ENCODE measurements at regions not wholly inside any gene's neighbourhood (a gene's known extent, or its start where the extent isn't known, plus 50 kb on each side); places are given as distances from the start of the nearest gene placed in this dataset.
A peak's percentile ranks its signal among the peaks of the same experiment; 100 is the strongest.

- no peaks in the 10 kb centered on the region for H3K36me3 Mint-ChIP-seq
- no peak overlapping the region for H3K27ac Mint-ChIP-seq
- H3K27me3 Mint-ChIP-seq: no peaks in the 10 kb centered on the region
- DNase-seq: no peak
- H3K9me3 Mint-ChIP-seq: no peaks in the 10 kb centered on the region
- H3K4me3 Mint-ChIP-seq: no peak overlapping the region
- no peaks in the 10 kb centered on the region for H3K4me1 Mint-ChIP-seq
These were observed 1039.8 kb upstream of the AMELY start for GRCh38 chrY:7951187-7951852.

- no peaks in the 10 kb centered on the region for H3K4me1 Mint-ChIP-seq
- no peak for DNase-seq
- H3K27me3 Mint-ChIP-seq: no peaks in the 10 kb centered on the region
- no peak overlapping the region for H3K4me3 Mint-ChIP-seq
- H3K9me3 Mint-ChIP-seq: no peaks in the 10 kb centered on the region
- no peaks in the 10 kb centered on the region for H3K36me3 Mint-ChIP-seq
- H3K27ac Mint-ChIP-seq: no peak overlapping the region
These were observed 1032.6 kb upstream of the AMELY start for GRCh38 chrY:7944135-7944534.

DNA sequence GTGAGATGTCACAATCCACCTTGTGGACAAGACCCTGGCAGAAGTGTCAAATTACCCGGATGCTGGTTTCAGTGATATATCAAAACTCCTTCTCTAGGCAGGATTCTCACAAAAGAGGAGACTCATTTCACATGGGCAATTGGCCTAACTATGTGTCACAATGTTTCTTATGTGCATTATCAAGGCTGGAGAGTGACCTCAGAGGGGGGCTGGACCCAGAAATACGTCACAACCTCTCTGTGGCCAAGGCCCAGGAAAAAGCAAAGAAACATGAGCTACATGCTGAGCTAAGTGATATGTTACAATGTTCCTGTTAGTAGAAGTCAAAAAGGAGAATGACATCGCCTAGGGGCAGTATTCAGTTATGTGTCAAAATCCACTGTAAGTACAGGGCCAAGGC lies 1031.2 kb upstream of the AMELY start:
- H3K4me3 Mint-ChIP-seq: no peak overlapping the region
- DNase-seq: no peak
- H3K27me3 Mint-ChIP-seq: no peaks in the 10 kb centered on the region
- H3K9me3 Mint-ChIP-seq: no peaks in the 10 kb centered on the region
- H3K27ac Mint-ChIP-seq: no peak overlapping the region
- H3K36me3 Mint-ChIP-seq: no peaks in the 10 kb centered on the region
- H3K4me1 Mint-ChIP-seq: no peaks in the 10 kb centered on the region

- H3K36me3 Mint-ChIP-seq: no peaks in the 10 kb centered on the region
- no peaks in the 10 kb centered on the region for H3K9me3 Mint-ChIP-seq
- H3K4me3 Mint-ChIP-seq: no peak overlapping the region
- no peaks in the 10 kb centered on the region for H3K27me3 Mint-ChIP-seq
- peak overlapping the region; percentile 42 for H3K27ac Mint-ChIP-seq
- no peaks in the 10 kb centered on the region for H3K4me1 Mint-ChIP-seq
- no peak for DNase-seq
These were observed 1030.3 kb upstream of the AMELY start for GRCh38 chrY:7941856-7942255.

- Mint-ChIP-seq H3K4me1 (no peaks in the 10 kb centered on the region), H3K9me3 (no peaks in the 10 kb centered on the region), H3K4me3 (no peak overlapping the region), H3K27ac (no peak overlapping the region), H3K36me3 (no peaks in the 10 kb centered on the region), H3K27me3 (no peaks in the 10 kb centered on the region)
- no peak for DNase-seq
These were observed 1027.6 kb upstream of the AMELY start for GRCh38 chrY:7938982-7939718.

DNA sequence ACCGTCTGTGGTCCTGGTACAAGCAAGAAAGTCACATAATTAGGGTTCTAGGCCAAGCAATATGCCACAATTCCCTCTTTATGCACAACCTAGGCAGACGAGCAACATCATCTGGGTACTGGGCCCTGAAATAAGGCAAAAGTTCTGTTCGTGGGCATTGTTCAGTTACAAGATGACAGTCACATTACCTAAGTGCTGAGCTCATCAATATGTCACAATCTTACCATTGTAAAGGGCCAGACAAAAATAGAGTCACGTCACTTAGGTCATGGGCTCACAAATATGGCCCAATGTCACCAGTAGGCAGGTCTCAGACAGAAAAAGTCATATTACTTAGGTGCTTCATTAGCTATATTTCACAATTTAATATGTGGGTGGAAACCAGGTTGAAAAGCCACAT lies 1025.3 kb upstream of the AMELY start:
- H3K4me3 Mint-ChIP-seq: no peak overlapping the region
- H3K4me1 Mint-ChIP-seq: no peaks in the 10 kb centered on the region
- no peak overlapping the region for H3K27ac Mint-ChIP-seq
- DNase-seq: no peak
- H3K9me3 Mint-ChIP-seq: no peaks in the 10 kb centered on the region
- H3K36me3 Mint-ChIP-seq: no peaks in the 10 kb centered on the region
- no peaks in the 10 kb centered on the region for H3K27me3 Mint-ChIP-seq

- DNase-seq: no peak
- no peaks in the 10 kb centered on the region for H3K36me3 Mint-ChIP-seq
- H3K4me1 Mint-ChIP-seq: no peaks in the 10 kb centered on the region
- no peak overlapping the region for H3K27ac Mint-ChIP-seq
- no peaks in the 10 kb centered on the region for H3K9me3 Mint-ChIP-seq
- no peak overlapping the region for H3K4me3 Mint-ChIP-seq
- no peaks in the 10 kb centered on the region for H3K27me3 Mint-ChIP-seq
These were observed 1024.5 kb upstream of the AMELY start for GRCh38 chrY:7936046-7936445.

- Mint-ChIP-seq H3K4me3 (no peak overlapping the region), H3K27me3 (no peaks in the 10 kb centered on the region), H3K4me1 (no peaks in the 10 kb centered on the region), H3K9me3 (no peaks in the 10 kb centered on the region), H3K27ac (no peak overlapping the region), H3K36me3 (no peaks in the 10 kb centered on the region)
- no peak for DNase-seq
These were observed 1024.1 kb upstream of the AMELY start for GRCh38 chrY:7935606-7936005.

DNA sequence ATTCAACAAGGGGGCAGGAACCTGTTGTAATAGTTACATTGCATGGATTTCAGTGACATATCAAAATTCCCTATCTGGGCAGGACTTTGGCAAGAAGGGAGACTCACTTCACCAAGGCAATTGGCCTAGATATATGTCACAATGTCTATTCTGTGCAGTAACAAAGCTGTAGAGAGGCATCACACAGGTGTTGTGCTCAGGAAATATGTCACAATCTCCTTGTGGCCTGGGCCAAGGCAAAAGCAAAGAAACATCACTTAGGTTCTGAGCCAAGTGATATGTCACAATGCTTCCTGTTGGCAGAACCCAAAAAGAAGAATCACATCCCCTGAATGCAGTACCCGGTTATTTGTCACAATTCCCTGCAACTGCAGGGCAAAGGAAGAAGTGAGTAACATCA lies 1020.9 kb upstream of the AMELY start:
- H3K27me3 Mint-ChIP-seq: no peaks in the 10 kb centered on the region
- no peak for DNase-seq
- H3K4me3 Mint-ChIP-seq: no peak overlapping the region
- H3K4me1 Mint-ChIP-seq: no peaks in the 10 kb centered on the region
- no peaks in the 10 kb centered on the region for H3K9me3 Mint-ChIP-seq
- H3K36me3 Mint-ChIP-seq: no peaks in the 10 kb centered on the region
- no peak overlapping the region for H3K27ac Mint-ChIP-seq

DNA sequence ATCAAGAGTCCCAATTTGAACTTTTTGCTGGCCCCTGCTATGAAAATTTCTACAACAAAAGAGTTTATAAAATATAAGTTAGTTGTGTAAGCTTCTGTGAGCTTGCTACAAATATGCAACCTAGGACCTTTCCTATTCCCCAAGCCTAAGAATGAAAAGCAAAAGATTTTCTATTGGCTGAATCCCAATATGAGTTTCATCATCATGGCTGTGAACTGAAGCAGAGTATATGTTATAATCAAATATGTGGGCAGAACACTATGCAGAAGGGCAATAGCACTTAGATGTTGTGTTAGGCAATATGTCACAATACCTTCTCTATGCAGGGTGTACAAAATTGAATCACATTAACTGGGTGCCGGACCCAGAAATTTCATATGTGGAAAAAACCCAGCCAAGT lies 1018.3 kb upstream of the AMELY start:
- Mint-ChIP-seq H3K9me3 (no peaks in the 10 kb centered on the region), H3K4me3 (no peak overlapping the region), H3K27me3 (no peaks in the 10 kb centered on the region), H3K4me1 (no peaks in the 10 kb centered on the region), H3K36me3 (no peaks in the 10 kb centered on the region), H3K27ac (no peak overlapping the region)
- DNase-seq: no peak

DNA sequence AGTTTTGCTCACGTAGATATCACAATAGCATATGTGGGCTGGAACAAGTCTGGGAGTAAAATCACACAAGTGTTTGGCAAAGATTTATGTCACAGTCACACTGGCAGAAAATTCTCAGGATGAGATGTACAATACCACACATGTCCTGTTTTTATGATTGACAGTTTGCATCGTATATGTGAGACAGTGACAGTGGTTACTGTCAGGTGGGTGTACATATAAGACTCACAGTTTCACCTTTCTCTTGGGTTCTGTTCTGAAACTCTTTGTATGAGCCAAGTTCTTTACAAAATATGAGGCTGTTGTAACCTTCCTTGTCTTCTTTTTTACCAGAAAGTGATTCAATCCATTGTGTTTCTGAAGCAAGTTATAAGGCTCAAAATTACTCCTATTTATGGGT lies 1012.5 kb upstream of the AMELY start:
- H3K36me3 Mint-ChIP-seq: no peaks in the 10 kb centered on the region
- no peak overlapping the region for H3K4me3 Mint-ChIP-seq
- H3K4me1 Mint-ChIP-seq: no peaks in the 10 kb centered on the region
- H3K9me3 Mint-ChIP-seq: no peaks in the 10 kb centered on the region
- no peaks in the 10 kb centered on the region for H3K27me3 Mint-ChIP-seq
- no peak for DNase-seq
- H3K27ac Mint-ChIP-seq: no peak overlapping the region

- no peak for DNase-seq
- Mint-ChIP-seq H3K36me3 (no peaks in the 10 kb centered on the region), H3K27ac (no peak overlapping the region), H3K27me3 (no peaks in the 10 kb centered on the region), H3K9me3 (no peaks in the 10 kb centered on the region), H3K4me3 (no peak overlapping the region), H3K4me1 (no peaks in the 10 kb centered on the region)
These were observed 1012.0 kb upstream of the AMELY start for GRCh38 chrY:7923476-7924017.

DNA sequence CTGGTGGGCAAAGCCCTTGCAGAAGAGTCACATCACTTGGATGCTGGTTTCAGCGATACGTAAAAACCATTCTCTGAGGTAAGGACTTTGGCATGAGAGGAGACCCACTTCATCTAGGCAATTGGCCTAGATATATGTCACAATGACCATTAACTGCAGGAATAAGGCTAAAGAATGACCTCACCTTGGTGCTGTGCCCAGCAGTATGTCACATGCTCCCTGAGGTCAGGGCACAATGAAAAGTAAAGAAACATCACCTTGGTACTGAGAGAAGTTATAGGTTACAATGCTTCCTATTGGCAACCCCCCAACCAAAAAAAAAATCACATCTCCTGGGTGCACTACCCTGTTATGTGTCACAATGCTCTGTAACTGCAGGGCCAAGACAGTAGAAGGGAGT lies 1008.8 kb upstream of the AMELY start:
- no peak overlapping the region for H3K4me3 Mint-ChIP-seq
- no peaks in the 10 kb centered on the region for H3K9me3 Mint-ChIP-seq
- H3K27ac Mint-ChIP-seq: no peak overlapping the region
- no peaks in the 10 kb centered on the region for H3K36me3 Mint-ChIP-seq
- no peaks in the 10 kb centered on the region for H3K27me3 Mint-ChIP-seq
- no peaks in the 10 kb centered on the region for H3K4me1 Mint-ChIP-seq
- no peak for DNase-seq

DNA sequence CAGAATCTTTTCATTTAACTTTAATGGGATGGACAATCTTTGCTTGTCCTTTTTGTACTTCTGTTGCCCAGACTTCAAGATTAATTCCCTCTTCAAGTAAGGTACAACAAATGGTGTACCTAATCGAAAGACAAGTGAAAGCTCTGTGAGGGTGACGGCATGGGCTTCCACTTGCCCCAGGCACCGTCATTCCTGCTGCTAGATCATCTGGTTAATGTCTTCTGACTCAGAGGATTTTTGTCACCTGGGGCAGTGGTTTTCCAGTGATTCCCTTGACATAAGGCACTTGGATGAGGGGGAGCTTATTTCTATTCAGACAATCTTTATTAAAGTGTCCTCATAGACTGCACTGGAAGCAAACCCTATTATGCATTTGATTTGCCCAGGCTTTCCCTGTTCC lies 977.0 kb upstream of the AMELY start:
- Mint-ChIP-seq H3K27ac (no peak overlapping the region), H3K4me1 (no peaks in the 10 kb centered on the region), H3K9me3 (no peaks in the 10 kb centered on the region), H3K4me3 (no peak overlapping the region), H3K27me3 (peaks cover 3% of the 10 kb centered on the region), H3K36me3 (no peaks in the 10 kb centered on the region)
- DNase-seq: no peak

DNA sequence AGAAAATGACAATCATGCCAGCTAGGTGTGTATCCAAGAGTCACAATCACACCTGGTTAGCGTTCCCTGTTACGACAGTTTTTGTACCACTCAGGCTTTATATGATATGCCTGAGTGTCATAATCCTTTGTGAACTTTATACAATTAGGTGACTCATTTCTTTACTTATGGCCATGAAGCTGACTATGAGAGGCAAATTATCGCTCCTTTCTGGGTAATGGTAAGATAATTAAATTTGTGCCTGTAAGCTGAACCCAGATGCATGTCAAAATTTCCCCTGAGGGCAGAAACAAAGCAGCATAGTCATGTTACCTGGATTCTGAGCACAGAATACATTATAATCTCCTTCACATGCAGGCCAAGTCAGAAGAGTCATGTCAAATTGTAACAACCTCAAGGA lies 970.1 kb upstream of the AMELY start:
- Mint-ChIP-seq H3K4me1 (no peaks in the 10 kb centered on the region), H3K27ac (no peak overlapping the region), H3K27me3 (no peaks in the 10 kb centered on the region), H3K36me3 (no peaks in the 10 kb centered on the region), H3K4me3 (no peak overlapping the region), H3K9me3 (no peaks in the 10 kb centered on the region)
- no peak for DNase-seq

DNA sequence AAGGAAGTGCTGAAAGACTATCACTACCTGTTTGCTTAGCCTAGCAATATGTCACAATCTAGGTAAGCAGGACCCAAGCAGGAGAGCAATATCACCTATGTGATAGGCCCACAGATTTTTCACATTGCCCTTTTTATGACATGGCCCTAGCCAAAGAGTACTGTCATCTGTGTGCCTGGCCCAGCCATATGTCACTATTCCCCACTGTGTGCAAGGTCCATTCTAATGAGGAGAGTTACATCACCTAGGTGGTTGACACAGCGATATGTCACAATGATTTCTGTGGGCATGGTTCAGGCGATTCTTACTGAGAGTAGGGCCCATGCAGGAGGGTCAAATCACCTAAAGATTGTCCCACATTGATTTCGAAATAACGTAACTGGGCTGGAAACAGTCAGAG lies 967.7 kb upstream of the AMELY start:
- Mint-ChIP-seq H3K9me3 (no peaks in the 10 kb centered on the region), H3K4me3 (no peak overlapping the region), H3K27me3 (no peaks in the 10 kb centered on the region), H3K27ac (no peak overlapping the region), H3K36me3 (no peaks in the 10 kb centered on the region), H3K4me1 (no peaks in the 10 kb centered on the region)
- no peak for DNase-seq

Data from activated naive CD8-positive, alpha-beta T cell treated with anti-CD3 and anti-CD28 coated beads for 36 hours (primary cell).